ENCODE measurements at regions not wholly inside any gene's neighbourhood (a gene's known extent, or its start where the extent isn't known, plus 50 kb on each side); places are given as distances from the start of the nearest gene placed in this dataset.

GRCh38 chr17:63116228-63116627 is 150.2 kb downstream of the TANC2 start:
- Histone ChIP-seq H3K36me3 (ENCODE audit: control insufficient read depth in 4 of 4, insufficient read depth in 4 of 4, low read length in 4 of 4) (no peaks in the 10 kb centered on the region), H3K27ac (ENCODE audit: low read depth in 1 of 2, low read length in 1 of 2) (no peak overlapping the region), H3K27me3 (ENCODE audit: control insufficient read depth in 3 of 3, insufficient read depth in 3 of 3, low read length in 2 of 3) (no peaks in the 10 kb centered on the region), H3K4me1 (ENCODE audit: control insufficient read depth in 5 of 5, insufficient read depth in 5 of 5, low read length in 5 of 5) (peaks cover 0 to 6% (median 0%) of the 10 kb centered on the region in 5 donors), H3K9ac (ENCODE audit: insufficient read depth in 1 of 2, low read length in 2 of 2) (no peak overlapping the region), H3K9me3 (ENCODE audit: control insufficient read depth in 4 of 4, insufficient read depth in 3 of 4, low read length in 3 of 4) (no peaks in the 10 kb centered on the region), H3K4me3 (no peak overlapping the region)
- no peak for TF ChIP-seq CTCF (IDR thresholded peaks at IDR 0.05; ENCODE audit: control extremely low read depth, extremely low read depth)
- ATAC-seq (ENCODE audit: insufficient read depth, low FRiP score): no peak
- DNase-seq: no peak
- 72 to 80% methylated on average over 4 of the region's 4 CpGs for WGBS, 2 donors

DNA sequence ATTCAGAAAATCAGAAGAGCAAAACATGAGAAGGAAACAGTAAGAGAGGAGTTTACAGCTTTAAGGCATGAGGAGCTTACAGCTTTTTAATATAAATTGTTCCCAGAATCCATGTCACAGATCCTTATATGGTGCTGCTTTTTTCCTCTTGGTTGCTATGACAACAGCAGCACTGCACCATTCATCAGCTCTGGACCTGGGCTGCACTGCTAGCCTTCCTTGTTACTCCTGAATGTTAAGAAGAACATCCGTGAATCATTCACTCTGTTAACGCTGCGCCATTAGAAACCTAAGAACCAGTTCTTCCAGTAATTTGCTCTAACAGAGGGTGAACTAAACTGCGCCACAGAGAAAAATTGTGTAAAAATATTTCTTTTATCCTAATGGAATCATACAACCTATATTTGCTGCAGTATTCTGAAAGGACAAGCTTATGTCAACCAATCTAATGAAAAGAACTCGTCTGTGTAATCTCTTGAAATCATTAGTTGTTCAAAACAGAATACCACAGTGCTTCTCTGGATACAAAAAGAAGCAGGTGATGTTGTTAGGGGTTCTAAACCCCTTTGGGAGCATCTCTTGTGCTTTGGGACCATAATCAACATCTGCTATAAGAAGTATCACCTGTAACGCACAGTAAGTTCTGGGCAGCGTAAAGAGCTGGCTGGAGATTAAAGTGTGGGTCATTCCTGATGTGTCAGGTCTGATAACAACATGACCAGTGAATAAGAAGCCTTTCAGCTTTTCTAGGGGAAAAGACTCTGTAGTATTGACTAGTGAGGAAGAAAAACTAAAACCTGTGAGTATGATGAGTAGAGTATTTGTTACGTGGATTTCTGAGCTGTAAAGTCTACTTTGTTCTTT is 151.2 kb downstream of the TANC2 start:
- Histone ChIP-seq H3K36me3 (ENCODE audit: control insufficient read depth in 4 of 4, insufficient read depth in 4 of 4, low read length in 4 of 4) (no peaks in the 10 kb centered on the region), H3K4me1 (ENCODE audit: control insufficient read depth in 5 of 5, insufficient read depth in 5 of 5, low read length in 5 of 5) (peaks cover 0 to 6% (median 0%) of the 10 kb centered on the region in 5 donors), H3K27me3 (ENCODE audit: control insufficient read depth in 3 of 3, insufficient read depth in 3 of 3, low read length in 2 of 3) (no peaks in the 10 kb centered on the region), H3K4me3 (no peak overlapping the region), H3K9ac (ENCODE audit: insufficient read depth in 1 of 2, low read length in 2 of 2) (no peak overlapping the region), H3K9me3 (ENCODE audit: control insufficient read depth in 4 of 4, insufficient read depth in 3 of 4, low read length in 3 of 4) (no peaks in the 10 kb centered on the region), H3K27ac (ENCODE audit: low read depth in 1 of 2, low read length in 1 of 2) (no peak overlapping the region)
- no peak for TF ChIP-seq CTCF (IDR thresholded peaks at IDR 0.05; ENCODE audit: control extremely low read depth, extremely low read depth)
- 93 to 95% methylated on average over 8 of the region's 8 CpGs for WGBS, 2 donors
- ATAC-seq (ENCODE audit: insufficient read depth, low FRiP score) (no peak), DNase-seq (peak; percentile 53 to 75 (median 72))

DNA sequence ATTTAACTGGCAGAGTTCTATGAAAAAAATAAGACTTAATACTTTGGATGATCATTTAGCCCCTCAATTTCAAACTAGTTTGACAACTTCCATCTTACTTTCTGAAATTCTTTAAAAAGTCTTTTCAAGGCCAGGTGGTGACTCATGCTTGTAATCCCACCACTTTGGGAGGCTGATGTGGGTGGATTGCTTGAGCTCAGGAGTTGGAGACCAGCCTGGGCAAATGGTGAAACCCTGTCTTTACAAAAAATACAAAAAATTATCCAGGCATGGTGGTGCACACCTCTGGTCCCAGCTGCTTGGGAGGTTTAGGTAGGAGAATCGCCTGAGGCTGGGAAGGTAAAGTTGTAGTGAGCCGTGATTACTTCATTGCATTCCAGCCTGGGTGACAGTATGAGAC is 154.4 kb downstream of the TANC2 start:
- Histone ChIP-seq H3K4me1 (ENCODE audit: control insufficient read depth in 5 of 5, insufficient read depth in 5 of 5, low read length in 5 of 5) (peaks cover 0 to 6% (median 0%) of the 10 kb centered on the region in 5 donors), H3K9ac (ENCODE audit: insufficient read depth in 1 of 2, low read length in 2 of 2) (no peak overlapping the region), H3K27ac (ENCODE audit: low read depth in 1 of 2, low read length in 1 of 2) (no peak overlapping the region), H3K36me3 (ENCODE audit: control insufficient read depth in 4 of 4, insufficient read depth in 4 of 4, low read length in 4 of 4) (no peaks in the 10 kb centered on the region), H3K9me3 (ENCODE audit: control insufficient read depth in 4 of 4, insufficient read depth in 3 of 4, low read length in 3 of 4) (no peaks in the 10 kb centered on the region), H3K27me3 (ENCODE audit: control insufficient read depth in 3 of 3, insufficient read depth in 3 of 3, low read length in 2 of 3) (no peaks in the 10 kb centered on the region), H3K4me3 (no peak overlapping the region)
- WGBS, 2 donors: 97 to 100% methylated on average over 2 of the region's 2 CpGs
- DNase-seq (no peak), ATAC-seq (ENCODE audit: insufficient read depth, low FRiP score) (no peak)
- TF ChIP-seq CTCF (IDR thresholded peaks at IDR 0.05; ENCODE audit: control extremely low read depth, extremely low read depth): no peak
